MCF 10A (cell line): ENCODE measurements at regions not wholly inside any gene's neighbourhood (a gene's known extent, or its start where the extent isn't known, plus 50 kb on each side); places are given as distances from the start of the nearest gene placed in this dataset.
A peak's percentile ranks its signal among the peaks of the same experiment; 100 is the strongest.

Experiments
- BruUV-seq: library from RNA; stranded (reverse); fragments of 400-500 nt; replicated peaks from 2 replicates; lab custom pipeline; 2021; lab: Mats Ljungman, UMichigan
- CTCF ChIA-PET: fragments of 300-600 bp; sonication (Branson Sonifier 250); formaldehyde crosslinking; extraction: SDS; loops from one replicate; lab custom pipeline; 2021; ENCODE audit warnings: antibody characterized with exemption, inconsistent platforms; lab: Yijun Ruan, JAX
- POLR2A ChIA-PET: fragments of 300-600, 350-650 bp; sonication (Branson Sonifier 250); formaldehyde crosslinking; extraction: SDS; loops from one replicate; lab custom pipeline; 2020; ENCODE audit warnings: antibody characterized with exemption, inconsistent platforms; lab: Yijun Ruan, JAX
- DNase-seq: peaks from one replicate; pipeline ENCODE4 v3.0.0-alpha.2; 2018; ENCODE audit not compliant: unreplicated experiment
- H3K27ac Mint-ChIP-seq: one replicate; pipeline ENCODE4 v1.8.0; 2022; ENCODE audit warnings: mild to moderate bottlenecking, low read depth, mixed read lengths; ENCODE audit not compliant: unreplicated experiment
- H3K27me3 Mint-ChIP-seq: one replicate; pipeline ENCODE4 v1.8.0; 2022; ENCODE audit warnings: mixed read lengths; ENCODE audit not compliant: insufficient read depth, unreplicated experiment
- H3K36me3 Mint-ChIP-seq: one replicate; pipeline ENCODE4 v1.8.0; 2022; ENCODE audit warnings: mild to moderate bottlenecking, moderate library complexity, mixed read lengths; ENCODE audit not compliant: insufficient read depth, unreplicated experiment
- H3K4me1 Mint-ChIP-seq: one replicate; pipeline ENCODE4 v1.8.0; 2022; ENCODE audit warnings: mixed read lengths; ENCODE audit not compliant: insufficient read depth, unreplicated experiment
- H3K4me3 Mint-ChIP-seq: one replicate; pipeline ENCODE4 v1.8.0; 2022; ENCODE audit warnings: mild to moderate bottlenecking, moderate library complexity, mixed read lengths; ENCODE audit not compliant: unreplicated experiment
- H3K9me3 Mint-ChIP-seq: one replicate; pipeline ENCODE4 v1.8.0; 2022; ENCODE audit warnings: mixed read lengths; ENCODE audit not compliant: unreplicated experiment
- intact Hi-C: fragments of 100-400 bp; cut with micrococcal nuclease; formaldehyde crosslinking; loops from 2 replicates; pipeline ENCODE4 v1.14.1; 2022
- TF ChIP-seq, protein P1 (sequence below): fragments of 200-600 bp; IDR thresholded peaks from one replicate; pipeline ENCODE4 v1.8.0; 2022; ENCODE audit warnings: antibody characterized with exemption, mild to moderate bottlenecking; ENCODE audit not compliant: unreplicated experiment

DNA sequence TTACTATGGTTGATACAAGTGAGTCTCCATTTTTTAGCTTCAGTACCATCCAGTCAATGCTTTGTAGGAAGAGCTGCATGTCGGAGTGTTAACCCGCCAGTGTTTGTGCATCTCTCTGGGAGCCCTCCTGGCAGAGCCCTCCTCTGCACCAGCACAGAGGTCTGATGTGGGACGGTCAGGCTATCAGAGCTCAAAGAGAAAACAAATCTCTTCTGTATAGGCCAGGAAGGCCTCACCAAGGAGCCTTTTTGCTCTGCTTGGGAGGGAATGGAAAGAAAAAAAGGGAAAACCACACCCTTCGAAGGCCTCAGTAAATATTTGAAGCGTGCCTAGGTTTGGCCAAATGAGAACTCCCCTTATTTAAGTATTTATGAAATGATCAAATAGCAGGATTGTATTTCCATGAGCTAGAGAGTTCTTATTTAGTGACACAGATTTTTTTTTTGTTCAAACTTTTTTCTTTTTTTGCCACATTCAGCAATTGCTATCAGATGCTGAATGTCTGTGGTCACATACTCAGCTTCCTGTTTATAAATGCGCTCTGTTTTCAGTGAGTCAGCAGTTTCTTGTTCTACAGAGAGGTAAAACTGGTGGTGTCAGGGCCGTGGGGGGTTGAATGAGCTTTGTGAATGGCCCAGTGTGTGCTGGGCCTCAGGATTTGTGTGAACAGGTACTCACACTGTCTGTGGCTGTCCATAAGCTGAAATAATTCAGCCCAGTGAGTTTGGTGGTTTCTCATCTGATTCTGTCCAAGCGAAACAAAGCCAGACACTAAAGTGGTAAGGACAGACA, 226.6 kb downstream of the SNX18 start:
- CTCF ChIA-PET: interaction anchor here (0.6 to 3.9 kb wide), 14 partner anchors 10 to 1542 kb away, joined by 3 to 31 read pairs (median 3); partner anchors contain the start of gene SNX18
- DNase-seq: peak; percentile 78
- Mint-ChIP-seq H3K9me3 (no peaks in the 10 kb centered on the region), H3K4me1 (peaks cover 6% of the 10 kb centered on the region), H3K36me3 (no peaks in the 10 kb centered on the region), H3K27me3 (no peaks in the 10 kb centered on the region), H3K27ac (peak overlapping the region; percentile 74), H3K4me3 (no peak overlapping the region)
- POLR2A ChIA-PET: interaction anchor here (0.5 to 1.1 kb wide), 6 partner anchors 22 to 1107 kb away, joined by 3 to 5 read pairs (median 3); partner anchors contain the start of genes ARL15, GPX8 and IL31RA
- intact Hi-C loops: loop anchor here (10.0 kb wide), 1 partner anchor 101 kb away; no protein-coding TSS in a partner anchor
- no TSS peak for BruUV-seq
- TF ChIP-seq, protein P1, sequence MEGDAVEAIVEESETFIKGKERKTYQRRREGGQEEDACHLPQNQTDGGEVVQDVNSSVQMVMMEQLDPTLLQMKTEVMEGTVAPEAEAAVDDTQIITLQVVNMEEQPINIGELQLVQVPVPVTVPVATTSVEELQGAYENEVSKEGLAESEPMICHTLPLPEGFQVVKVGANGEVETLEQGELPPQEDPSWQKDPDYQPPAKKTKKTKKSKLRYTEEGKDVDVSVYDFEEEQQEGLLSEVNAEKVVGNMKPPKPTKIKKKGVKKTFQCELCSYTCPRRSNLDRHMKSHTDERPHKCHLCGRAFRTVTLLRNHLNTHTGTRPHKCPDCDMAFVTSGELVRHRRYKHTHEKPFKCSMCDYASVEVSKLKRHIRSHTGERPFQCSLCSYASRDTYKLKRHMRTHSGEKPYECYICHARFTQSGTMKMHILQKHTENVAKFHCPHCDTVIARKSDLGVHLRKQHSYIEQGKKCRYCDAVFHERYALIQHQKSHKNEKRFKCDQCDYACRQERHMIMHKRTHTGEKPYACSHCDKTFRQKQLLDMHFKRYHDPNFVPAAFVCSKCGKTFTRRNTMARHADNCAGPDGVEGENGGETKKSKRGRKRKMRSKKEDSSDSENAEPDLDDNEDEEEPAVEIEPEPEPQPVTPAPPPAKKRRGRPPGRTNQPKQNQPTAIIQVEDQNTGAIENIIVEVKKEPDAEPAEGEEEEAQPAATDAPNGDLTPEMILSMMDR: no peak

DNA sequence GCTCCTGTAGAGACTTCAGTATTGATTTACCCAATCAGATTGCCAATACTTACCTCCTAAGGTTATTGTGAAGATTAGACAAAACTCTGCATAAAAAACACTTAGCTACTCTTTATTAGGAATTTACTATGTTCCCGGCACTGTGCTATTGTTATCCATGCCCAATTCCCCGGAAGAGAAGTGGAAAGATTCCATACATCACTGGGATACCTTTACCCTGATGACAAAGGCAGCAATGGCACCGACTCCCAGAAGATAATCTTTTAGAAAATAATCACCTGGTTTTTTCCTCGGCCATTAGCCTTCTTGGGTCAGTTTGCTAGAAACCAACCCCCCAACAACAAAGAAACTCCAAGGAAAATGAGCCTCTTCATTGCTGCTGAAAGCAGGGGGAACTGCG, 226.0 kb downstream of the SNX18 start:
- Mint-ChIP-seq H3K4me1 (peaks cover 6% of the 10 kb centered on the region), H3K4me3 (no peak overlapping the region), H3K27me3 (no peaks in the 10 kb centered on the region), H3K9me3 (no peaks in the 10 kb centered on the region), H3K36me3 (no peaks in the 10 kb centered on the region), H3K27ac (no peak overlapping the region)
- no peak for DNase-seq
- POLR2A ChIA-PET: interaction anchor here (0.5 to 1.6 kb wide), 7 partner anchors 9 to 1108 kb away, joined by 3 to 7 read pairs (median 4); partner anchors contain the start of genes ARL15, GPX8, IL31RA and SNX18
- no TSS peak for BruUV-seq
- TF ChIP-seq, protein P1: no peak
- CTCF ChIA-PET: interaction anchor here (0.6 to 3.9 kb wide), 15 partner anchors 9 to 1542 kb away, joined by 3 to 31 read pairs (median 4); partner anchors contain the start of gene SNX18
- intact Hi-C loops: loop anchor here (10.0 kb wide), 1 partner anchor 101 kb away; no protein-coding TSS in a partner anchor

DNA sequence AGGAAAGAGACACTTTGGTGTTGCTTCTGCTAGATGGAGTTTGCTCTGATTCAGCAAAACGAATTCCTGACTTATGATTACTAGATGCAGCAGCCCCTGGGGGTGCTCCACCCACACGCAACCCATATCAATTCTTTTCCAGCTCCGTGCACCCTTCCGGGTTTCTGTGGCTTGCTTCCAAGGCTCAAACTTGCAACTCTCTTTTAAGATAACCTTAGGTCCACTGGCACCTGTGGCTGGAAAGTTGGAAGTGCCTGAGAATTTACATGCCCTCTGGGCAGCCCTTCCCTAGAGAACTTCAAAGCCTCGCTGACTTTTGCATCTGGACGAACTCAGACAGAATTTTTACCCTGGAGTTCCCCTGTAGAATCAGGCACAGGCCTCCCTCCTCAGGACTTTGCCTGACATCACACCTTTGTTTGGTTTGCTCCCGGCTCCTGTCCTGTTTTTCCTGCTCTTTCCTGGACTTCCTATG, 224.9 kb downstream of the SNX18 start:
- intact Hi-C loops: loop anchor here (1.0 to 10.0 kb wide), 2 partner anchors 102 to 225 kb away; partner anchors contain the start of gene SNX18
- peak; percentile 67 for DNase-seq
- Mint-ChIP-seq H3K9me3 (no peaks in the 10 kb centered on the region), H3K27ac (no peak overlapping the region), H3K27me3 (no peaks in the 10 kb centered on the region), H3K4me3 (no peak overlapping the region), H3K4me1 (peaks cover 6% of the 10 kb centered on the region), H3K36me3 (no peaks in the 10 kb centered on the region)
- TF ChIP-seq, protein P1: no peak
- ChIA-PET CTCF (interaction anchor here (0.6 to 3.9 kb wide), 22 partner anchors 9 to 230 kb away, joined by 3 to 31 read pairs (median 4); partner anchors contain the start of gene SNX18), POLR2A (interaction anchor here (0.9 to 1.6 kb wide), 8 partner anchors 10 to 417 kb away, joined by 3 to 7 read pairs (median 3); partner anchors contain the start of genes GPX8 and SNX18)
- no TSS peak for BruUV-seq
